ENCODE measurements at regions not wholly inside any gene's neighbourhood (a gene's known extent, or its start where the extent isn't known, plus 50 kb on each side); places are given as distances from the start of the nearest gene placed in this dataset.
"Not testable (repeated sequence)": the region's sequence is repeated elsewhere in the genome, so short reads cannot be mapped to it uniquely, and the experiment has no call there.

- not testable (repeated sequence) for TF ChIP-seq CTCF, POLR2A, POLR2AphosphoS5 (IDR thresholded peaks at IDR 0.05)
These were observed 100.3 kb upstream of the GALNT15 start for GRCh38 chr3:16073990-16074671.
